ENCODE measurements at regions not wholly inside any gene's neighbourhood (a gene's known extent, or its start where the extent isn't known, plus 50 kb on each side); places are given as distances from the start of the nearest gene placed in this dataset.

DNA sequence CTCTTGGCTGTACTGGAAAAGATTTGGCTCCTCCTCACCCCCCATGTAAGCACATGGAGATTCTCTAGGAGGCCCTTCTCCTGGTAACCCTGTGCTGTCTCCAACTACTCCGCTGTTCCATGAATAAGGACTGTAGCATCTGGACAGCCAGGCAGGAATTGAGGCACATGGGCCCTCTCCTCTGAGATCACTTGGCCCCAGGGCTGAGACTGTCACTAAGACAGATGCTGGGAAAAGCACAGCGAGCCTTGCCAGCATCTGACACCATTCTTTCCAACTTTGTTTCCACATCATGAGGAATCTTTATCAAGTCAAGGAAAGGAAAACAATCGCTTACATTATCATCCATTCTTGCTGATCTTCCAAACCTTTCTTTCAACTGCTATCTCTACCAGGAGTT lies 222.6 kb upstream of the INTU start:
- TF ChIP-seq, protein P1, sequence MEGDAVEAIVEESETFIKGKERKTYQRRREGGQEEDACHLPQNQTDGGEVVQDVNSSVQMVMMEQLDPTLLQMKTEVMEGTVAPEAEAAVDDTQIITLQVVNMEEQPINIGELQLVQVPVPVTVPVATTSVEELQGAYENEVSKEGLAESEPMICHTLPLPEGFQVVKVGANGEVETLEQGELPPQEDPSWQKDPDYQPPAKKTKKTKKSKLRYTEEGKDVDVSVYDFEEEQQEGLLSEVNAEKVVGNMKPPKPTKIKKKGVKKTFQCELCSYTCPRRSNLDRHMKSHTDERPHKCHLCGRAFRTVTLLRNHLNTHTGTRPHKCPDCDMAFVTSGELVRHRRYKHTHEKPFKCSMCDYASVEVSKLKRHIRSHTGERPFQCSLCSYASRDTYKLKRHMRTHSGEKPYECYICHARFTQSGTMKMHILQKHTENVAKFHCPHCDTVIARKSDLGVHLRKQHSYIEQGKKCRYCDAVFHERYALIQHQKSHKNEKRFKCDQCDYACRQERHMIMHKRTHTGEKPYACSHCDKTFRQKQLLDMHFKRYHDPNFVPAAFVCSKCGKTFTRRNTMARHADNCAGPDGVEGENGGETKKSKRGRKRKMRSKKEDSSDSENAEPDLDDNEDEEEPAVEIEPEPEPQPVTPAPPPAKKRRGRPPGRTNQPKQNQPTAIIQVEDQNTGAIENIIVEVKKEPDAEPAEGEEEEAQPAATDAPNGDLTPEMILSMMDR (IDR thresholded peaks at IDR 0.05): no peak
- no peak for TF ChIP-seq POLR2A (IDR thresholded peaks at IDR 0.05)
